ENCODE measurements at regions not wholly inside any gene's neighbourhood (a gene's known extent, or its start where the extent isn't known, plus 50 kb on each side); places are given as distances from the start of the nearest gene placed in this dataset.

DNA sequence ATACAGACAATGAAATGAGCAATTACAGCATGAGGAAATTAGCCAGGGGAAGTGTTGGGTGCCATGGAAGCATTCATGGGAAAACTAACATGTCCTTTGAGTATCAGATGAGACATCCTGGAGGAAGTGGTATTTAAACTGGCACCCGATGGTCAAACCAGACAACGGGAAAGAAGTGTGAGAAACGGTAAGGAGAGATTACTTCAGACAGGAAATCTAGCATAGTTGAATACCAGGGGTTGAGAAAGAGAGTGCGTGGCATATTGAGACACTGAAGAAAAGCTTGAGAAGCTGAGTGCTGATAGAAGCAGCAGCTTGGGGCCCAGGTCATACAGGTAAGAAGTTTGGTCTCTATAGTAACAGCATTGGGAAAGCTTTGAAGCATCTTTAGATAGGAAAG, 175.3 kb downstream of the C11orf87 start:
- TF ChIP-seq, protein P1, sequence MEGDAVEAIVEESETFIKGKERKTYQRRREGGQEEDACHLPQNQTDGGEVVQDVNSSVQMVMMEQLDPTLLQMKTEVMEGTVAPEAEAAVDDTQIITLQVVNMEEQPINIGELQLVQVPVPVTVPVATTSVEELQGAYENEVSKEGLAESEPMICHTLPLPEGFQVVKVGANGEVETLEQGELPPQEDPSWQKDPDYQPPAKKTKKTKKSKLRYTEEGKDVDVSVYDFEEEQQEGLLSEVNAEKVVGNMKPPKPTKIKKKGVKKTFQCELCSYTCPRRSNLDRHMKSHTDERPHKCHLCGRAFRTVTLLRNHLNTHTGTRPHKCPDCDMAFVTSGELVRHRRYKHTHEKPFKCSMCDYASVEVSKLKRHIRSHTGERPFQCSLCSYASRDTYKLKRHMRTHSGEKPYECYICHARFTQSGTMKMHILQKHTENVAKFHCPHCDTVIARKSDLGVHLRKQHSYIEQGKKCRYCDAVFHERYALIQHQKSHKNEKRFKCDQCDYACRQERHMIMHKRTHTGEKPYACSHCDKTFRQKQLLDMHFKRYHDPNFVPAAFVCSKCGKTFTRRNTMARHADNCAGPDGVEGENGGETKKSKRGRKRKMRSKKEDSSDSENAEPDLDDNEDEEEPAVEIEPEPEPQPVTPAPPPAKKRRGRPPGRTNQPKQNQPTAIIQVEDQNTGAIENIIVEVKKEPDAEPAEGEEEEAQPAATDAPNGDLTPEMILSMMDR (IDR thresholded peaks at IDR 0.05) = no peak
- TF ChIP-seq EP300 (IDR thresholded peaks at IDR 0.05) = no peak
